ENCODE measurements at regions not wholly inside any gene's neighbourhood (a gene's known extent, or its start where the extent isn't known, plus 50 kb on each side); places are given as distances from the start of the nearest gene placed in this dataset.
"Not testable (repeated sequence)": the region's sequence is repeated elsewhere in the genome, so short reads cannot be mapped to it uniquely, and the experiment has no call there.

DNA sequence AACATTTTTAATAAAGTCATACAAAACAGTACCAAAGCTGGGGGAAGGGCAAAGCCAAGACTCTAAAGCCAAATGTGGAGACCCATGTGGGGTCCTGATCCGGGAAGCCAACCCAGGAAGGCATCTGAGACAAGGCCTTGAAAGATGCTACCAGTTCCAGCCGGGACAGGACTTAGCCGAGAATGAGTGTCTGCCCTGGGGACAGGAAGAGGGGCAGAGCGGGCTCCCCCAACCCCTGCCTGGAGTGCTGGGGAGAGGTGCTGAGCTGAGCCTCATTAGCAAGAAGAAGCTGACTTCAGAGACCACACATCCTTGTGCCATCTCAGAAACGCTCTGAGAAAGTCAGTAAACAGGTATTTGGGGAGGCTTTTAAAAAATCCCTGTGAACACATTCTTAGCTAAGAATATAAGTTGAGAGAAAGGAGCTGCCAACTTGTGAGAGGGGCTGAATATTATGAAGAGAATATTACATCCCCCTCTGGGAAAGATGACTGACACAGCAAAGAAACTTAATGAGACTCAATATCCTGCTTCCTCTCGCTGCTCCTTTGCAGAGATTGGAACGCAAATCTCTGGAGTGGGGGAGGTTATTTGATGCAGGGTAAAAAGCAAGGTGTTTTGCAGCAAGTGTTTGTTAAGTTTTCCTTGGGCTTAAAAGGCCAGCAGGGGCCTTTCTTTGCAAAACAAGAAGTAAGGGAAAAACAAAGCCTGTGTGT is 103.3 kb upstream of the KCND3 start:
- FAIRE-seq (no peak), DNase-seq (ENCODE audit: low spot score in 2 of 2) (no peak)

DNA sequence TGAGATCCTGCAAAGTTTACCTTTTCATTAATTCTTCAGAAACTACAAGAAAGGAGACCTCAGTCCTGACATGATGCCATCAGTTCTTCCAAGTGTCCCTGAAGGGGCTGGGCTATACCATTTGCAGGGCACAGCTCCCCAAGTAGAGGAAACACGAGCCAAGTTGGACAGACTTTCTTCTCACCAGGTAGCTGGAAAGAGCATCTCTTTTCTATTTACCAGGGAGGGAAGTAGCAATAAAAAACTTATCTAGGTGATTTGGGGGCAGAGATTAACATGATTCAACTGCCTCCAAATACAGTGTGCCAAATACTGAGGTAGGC is 103.9 kb upstream of the KCND3 start:
- FAIRE-seq (no peak), DNase-seq (ENCODE audit: low spot score in 2 of 2) (no peak)

DNA sequence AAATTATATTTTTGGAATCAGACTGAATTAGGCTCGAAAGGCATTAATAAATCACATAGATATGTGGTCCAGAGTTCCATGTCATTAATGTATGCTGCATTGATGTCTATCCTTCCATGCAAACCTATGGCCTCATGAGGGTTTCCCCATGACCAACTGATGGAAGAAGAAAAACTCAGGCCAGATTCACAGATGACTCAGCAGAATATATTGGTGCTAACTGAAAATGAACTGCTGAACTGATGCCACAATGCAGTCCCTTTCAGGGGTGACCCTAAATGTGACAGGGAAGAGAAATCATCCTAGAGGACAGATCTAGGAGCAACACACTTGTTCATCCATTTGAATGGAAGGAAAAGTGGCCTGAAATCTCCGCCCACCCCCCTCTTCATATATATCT is 110.5 kb upstream of the KCND3 start:
- DNase-seq (ENCODE audit: low spot score in 2 of 2): no peak
- no peak for FAIRE-seq

DNA sequence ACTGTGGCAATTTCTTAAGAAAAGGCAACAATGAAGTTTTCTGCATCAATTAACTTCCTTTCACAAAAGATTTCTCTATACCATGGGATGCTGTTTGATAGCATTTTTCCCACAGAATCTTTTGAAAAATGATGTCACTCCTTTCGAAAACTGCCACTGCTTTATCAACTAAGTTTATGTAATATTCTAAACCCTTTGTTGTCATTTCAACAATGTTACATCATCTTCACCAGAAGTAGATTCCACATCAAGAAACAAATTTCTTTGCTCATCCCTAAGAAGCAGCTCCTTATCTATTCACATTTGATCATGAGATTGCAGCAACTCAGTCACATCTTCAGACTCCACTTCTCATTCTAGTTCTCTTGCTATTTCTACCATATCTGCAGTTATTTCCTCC is 116.1 kb upstream of the KCND3 start:
- FAIRE-seq (no peak), DNase-seq (ENCODE audit: low spot score in 2 of 2) (no peak)

GRCh38 chr1:112110031-112110430 is 120.6 kb upstream of the KCND3 start:
- FAIRE-seq (no peak), DNase-seq (ENCODE audit: low spot score in 2 of 2) (no peak)

DNA sequence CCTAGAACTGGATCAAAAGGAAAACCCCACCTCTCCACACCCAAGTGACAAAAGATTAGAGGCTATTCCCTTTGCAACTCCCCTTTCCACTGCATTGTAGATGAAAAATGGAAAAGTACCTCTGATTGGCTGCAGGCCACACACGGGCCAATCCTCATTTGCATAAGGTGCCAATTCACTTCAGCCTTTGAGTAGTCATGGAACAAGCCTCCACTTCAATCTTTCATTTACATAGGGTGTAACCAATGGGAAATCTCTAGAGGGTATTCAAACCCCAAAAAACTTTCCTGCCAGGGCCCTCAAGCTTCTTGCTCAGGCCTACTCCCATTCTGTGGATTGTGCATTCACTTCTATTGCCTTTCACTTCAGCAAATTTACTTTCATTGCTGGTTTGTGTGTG is 122.3 kb upstream of the KCND3 start:
- no peak for FAIRE-seq
- no peak for DNase-seq (ENCODE audit: low spot score in 2 of 2)

DNA sequence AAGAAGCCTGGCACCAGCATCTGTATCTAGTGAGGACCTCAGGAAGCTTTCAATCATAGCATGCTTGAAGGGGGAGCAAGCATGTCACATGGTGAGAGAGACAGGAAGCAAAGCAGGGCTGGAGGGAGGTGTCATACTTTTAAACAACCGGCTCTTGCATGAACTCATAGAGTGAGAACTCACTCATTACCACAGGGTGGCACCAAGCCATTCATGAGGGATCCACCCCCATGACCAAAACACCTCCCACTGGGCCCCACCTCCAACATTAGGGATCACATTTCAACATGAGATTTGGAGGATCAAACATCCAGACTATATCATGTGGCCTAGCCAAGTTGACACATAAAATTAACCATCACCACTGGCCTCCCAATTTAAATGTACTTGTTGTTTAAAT is 125.1 kb upstream of the KCND3 start:
- FAIRE-seq (no peak), DNase-seq (ENCODE audit: low spot score in 2 of 2) (no peak)

DNA sequence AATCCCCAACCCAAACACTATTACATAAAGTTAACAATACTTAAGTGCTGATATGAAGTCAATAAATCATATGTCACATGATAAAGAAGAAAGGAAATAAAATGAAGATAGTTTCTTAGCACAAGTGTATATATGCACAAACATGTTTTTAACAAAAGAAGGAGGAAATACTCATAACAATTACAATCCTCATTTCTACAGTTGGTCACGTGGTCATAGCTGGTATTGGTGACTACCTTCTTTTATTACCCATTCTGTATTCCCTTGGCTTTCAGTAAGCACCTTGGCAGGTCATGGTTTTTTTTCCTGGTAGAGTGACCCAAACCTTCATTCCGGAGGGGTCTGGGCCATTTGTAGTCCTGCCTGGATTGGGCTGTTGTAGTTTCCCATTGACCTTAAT is 137.1 kb upstream of the KCND3 start:
- no peak for DNase-seq (ENCODE audit: low spot score in 2 of 2)
- FAIRE-seq: no peak

DNA sequence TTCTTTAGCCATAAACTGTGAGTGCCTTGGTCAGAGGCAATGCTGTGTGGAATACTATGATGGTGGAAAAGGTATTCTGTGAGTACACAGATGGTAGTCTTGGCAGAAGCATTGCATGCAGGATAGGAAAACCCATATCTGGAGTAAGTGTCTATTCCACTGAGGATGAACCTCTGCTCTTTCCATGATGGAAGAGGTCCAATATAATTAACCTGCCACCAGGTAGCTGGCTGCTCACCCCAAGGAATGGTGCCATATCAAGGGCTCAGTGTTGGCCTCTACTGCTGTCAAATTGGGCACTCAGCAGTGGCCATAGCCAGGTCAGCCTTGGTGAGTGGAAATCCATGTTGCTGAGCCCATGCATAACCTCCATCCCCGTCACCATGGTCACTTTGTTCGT is 138.1 kb upstream of the KCND3 start:
- not testable (repeated sequence) for DNase-seq (ENCODE audit: low spot score in 2 of 2); FAIRE-seq

DNA sequence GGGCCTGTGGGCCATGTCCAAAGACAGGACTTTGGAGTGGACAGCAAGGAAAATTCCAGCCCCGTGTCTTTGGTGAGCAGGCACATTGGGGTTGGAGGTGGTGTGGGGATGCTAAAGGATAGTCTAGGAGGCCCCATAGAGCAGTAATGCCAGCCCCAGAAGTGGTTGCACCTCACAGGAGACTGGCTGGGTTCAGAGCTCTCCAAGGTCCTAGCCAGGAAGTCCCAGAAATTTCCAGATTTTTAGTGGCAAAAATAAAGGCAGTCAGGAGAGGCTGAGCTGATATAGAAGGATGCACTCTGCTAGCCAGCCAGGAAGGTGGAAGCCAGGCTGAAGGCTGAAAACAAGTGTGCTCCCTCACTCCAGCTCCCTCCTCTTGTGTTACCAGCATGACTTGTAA is 144.0 kb upstream of the KCND3 start:
- DNase-seq (ENCODE audit: low spot score in 2 of 2): no peak
- FAIRE-seq: no peak

GRCh38 chr1:112140743-112141142 is 151.3 kb upstream of the KCND3 start:
- no peak for FAIRE-seq

GRCh38 chr1:112141301-112141700 is 151.8 kb upstream of the KCND3 start:
- FAIRE-seq: no peak
- no peak for DNase-seq (ENCODE audit: low spot score in 2 of 2)

More at GRCh38 chr1:112140743-112141142, 151.3 kb upstream of the KCND3 start:
- no peak for DNase-seq (ENCODE audit: low spot score in 2 of 2)

- no peak for DNase-seq (ENCODE audit: low spot score in 2 of 2)
- no peak for FAIRE-seq
Observed at GRCh38 chr1:112141923-112142322, 152.5 kb upstream of the KCND3 start.

DNA sequence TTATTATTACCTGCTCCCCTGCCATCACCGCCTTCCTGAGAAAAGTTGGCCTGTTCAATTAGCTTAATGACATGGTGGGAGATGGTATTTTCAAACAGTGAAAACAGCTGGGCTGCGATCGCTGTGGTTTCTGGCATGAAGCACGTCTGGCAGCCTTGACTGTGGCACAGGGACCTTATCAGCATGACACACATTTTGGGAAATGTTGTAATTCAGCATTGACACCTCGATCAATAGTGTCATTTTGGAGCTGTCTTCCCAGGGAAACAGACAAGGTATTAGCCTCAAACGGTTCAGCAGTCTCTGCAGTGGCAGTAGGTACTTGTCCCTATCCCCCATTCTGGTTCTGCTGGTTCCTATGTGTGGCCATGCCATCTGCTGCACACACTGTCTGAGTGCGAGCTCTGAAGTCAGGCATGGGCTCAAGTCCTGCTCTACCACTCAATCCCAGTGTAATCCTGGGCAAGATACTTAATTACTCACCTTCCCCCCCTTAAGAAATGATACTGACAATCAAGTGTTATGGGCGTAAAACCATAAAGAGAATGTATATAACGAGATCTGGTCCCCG is 154.5 kb upstream of the KCND3 start:
- FAIRE-seq (no peak), DNase-seq (ENCODE audit: low spot score in 2 of 2) (no peak)

- peak in 1 of 2 donors; percentile 13 for DNase-seq (ENCODE audit: low spot score in 2 of 2)
- no peak for FAIRE-seq
Observed at GRCh38 chr1:112144733-112145426, 155.4 kb upstream of the KCND3 start.

GRCh38 chr1:112146201-112146715 is 156.8 kb upstream of the KCND3 start:
- FAIRE-seq: no peak
- DNase-seq (ENCODE audit: low spot score in 2 of 2): no peak

DNA sequence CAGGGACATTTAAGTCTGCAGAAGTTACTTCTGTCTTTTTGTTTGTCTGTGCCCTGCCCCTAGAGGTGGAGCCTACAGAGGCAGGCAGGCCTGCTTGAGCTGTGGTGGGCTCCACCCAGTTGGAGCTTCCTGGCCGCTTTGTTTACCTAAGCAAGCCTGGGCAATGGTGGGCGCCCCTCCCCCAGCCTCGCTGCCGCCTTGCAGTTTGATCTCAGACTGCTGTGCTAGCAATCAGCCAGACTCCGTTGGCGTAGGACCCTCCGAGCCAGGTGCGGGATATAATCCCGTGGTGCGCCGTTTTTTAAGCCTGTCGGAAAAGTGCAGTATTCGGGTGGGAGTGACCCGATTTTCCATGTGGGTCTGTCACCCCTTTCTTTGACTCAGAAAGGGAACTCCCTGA is 170.7 kb upstream of the KCND3 start:
- not testable (repeated sequence) for DNase-seq (ENCODE audit: low spot score in 2 of 2); FAIRE-seq

DNA sequence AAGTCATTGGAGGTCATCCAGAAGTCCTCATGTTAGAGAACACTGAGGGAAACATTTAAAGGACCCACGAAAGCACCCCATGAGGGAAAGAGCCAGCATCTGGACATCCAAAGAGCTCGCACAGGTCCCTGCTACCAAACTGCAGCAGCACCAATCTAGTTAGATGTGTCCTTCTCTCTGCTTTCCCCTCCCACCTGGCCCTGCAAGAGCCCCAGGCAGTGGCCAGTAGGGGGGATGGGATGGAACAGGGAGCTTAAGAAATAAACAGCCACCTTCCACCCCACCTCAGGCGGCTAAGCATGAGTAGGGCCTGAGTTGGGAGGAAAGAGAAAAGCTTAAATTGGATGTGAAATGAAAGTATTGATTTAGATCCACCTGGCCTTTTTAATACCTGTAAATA is 175.9 kb upstream of the KCND3 start:
- no peak for DNase-seq (ENCODE audit: low spot score in 2 of 2)
- no peak for FAIRE-seq

DNA sequence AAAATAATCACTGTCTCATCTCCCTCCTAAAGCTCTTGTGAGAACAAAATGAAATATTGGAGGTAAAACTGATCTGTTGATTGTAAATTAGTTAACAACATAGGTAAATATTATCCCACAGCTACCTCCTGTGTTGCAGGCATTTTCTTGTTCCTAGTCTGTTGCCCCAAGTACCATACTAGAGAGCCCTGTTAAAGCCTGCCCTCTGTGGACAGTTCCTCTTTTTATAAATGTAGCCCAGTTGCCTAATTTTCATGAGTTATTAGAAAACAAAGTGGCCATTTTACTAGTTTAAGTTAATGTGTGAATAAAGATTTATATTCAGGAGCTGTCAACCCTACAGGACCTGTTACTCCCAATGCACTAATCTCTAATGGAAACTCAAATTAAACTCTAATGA is 180.0 kb upstream of the KCND3 start:
- FAIRE-seq (no peak), DNase-seq (ENCODE audit: low spot score in 2 of 2) (no peak)

GRCh38 chr1:112172294-112172882 is 182.9 kb upstream of the KCND3 start:
- FAIRE-seq (no peak), DNase-seq (ENCODE audit: low spot score in 2 of 2) (no peak)

- FAIRE-seq (no peak), DNase-seq (ENCODE audit: low spot score in 2 of 2) (no peak)
Observed at GRCh38 chr1:112177314-112177713, 187.8 kb upstream of the KCND3 start.

Measured in frontal cortex (tissue), 3 donors.